Upper lobe of left lung (tissue), 4 donors: ENCODE measurements at regions not wholly inside any gene's neighbourhood (a gene's known extent, or its start where the extent isn't known, plus 50 kb on each side); places are given as distances from the start of the nearest gene placed in this dataset.

Experiments used
- CTCF ChIP-seq, 6 experiments: fragments of 450-650 bp in 4 of 6; fragments of 200-600 bp in 2 of 6; sonication (generic) in 2 of 6; IDR thresholded peaks; one replicate each; pipeline ENCODE4 v1.5.1; 2016 to 2019; ENCODE audit warnings: antibody characterized with exemption in 6 of 6
- POLR2A ChIP-seq, 4 donors: fragments of 450-650 bp; IDR thresholded peaks; one replicate each; pipeline ENCODE4 v1.5.1; 2016 to 2017; ENCODE audit warnings: antibody characterized with exemption in 4 of 4, mild to moderate bottlenecking in 2 of 4
- POLR2AphosphoS5 ChIP-seq, 2 donors: sonication (generic); formaldehyde crosslinking; IDR thresholded peaks; one replicate each; pipeline ENCODE4 v1.5.1; 2017; ENCODE audit warnings: antibody characterized with exemption in 2 of 2

GRCh38 chr10:131629026-131629770, 271.6 kb upstream of the PPP2R2D start:
- TF ChIP-seq POLR2A (IDR thresholded peaks at IDR 0.05) (no peak), POLR2AphosphoS5 (IDR thresholded peaks at IDR 0.05) (no peak), CTCF (IDR thresholded peaks at IDR 0.05) (no peak)
